HG02852 (cell line): ENCODE measurements at regions not wholly inside any gene's neighbourhood (a gene's known extent, or its start where the extent isn't known, plus 50 kb on each side); places are given as distances from the start of the nearest gene placed in this dataset.

Experiments
- ATAC-seq: cut with Tn5 transposase; IDR thresholded peaks from one replicate; pipeline ENCODE4 v1.9.1; 2021; ENCODE audit warnings: mild to moderate bottlenecking, moderate library complexity; ENCODE audit not compliant: unreplicated experiment

GRCh38 chrX:45358392-45358791 lies 157.7 kb upstream of the DIPK2B start:
- ATAC-seq, result no peak

GRCh38 chrX:45353456-45353855 lies 152.8 kb upstream of the DIPK2B start:
- no peak for ATAC-seq

- no peak for ATAC-seq
Measured at GRCh38 chrX:45352611-45353010, 151.9 kb upstream of the DIPK2B start.

GRCh38 chrX:45351478-45351877 lies 150.8 kb upstream of the DIPK2B start:
- ATAC-seq, result no peak

- no peak for ATAC-seq
Measured at GRCh38 chrX:45348296-45348695, 147.6 kb upstream of the DIPK2B start.

GRCh38 chrX:45347877-45348276 lies 147.2 kb upstream of the DIPK2B start:
- no peak for ATAC-seq

GRCh38 chrX:45344594-45344993 lies 143.9 kb upstream of the DIPK2B start:
- no peak for ATAC-seq

GRCh38 chrX:45329217-45329616 lies 128.5 kb upstream of the DIPK2B start:
- no peak for ATAC-seq

GRCh38 chrX:45324941-45325340 lies 124.3 kb upstream of the DIPK2B start:
- no peak for ATAC-seq

GRCh38 chrX:45323387-45323786 lies 122.7 kb upstream of the DIPK2B start:
- ATAC-seq, result no peak

GRCh38 chrX:45322820-45323219 lies 122.1 kb upstream of the DIPK2B start:
- no peak for ATAC-seq

GRCh38 chrX:45322382-45322781 lies 121.7 kb upstream of the DIPK2B start:
- ATAC-seq, result no peak

GRCh38 chrX:45320191-45320590 lies 119.5 kb upstream of the DIPK2B start:
- no peak for ATAC-seq

- ATAC-seq, result no peak
Measured at GRCh38 chrX:45309801-45310200, 109.1 kb upstream of the DIPK2B start.

- ATAC-seq, result no peak
Measured at GRCh38 chrX:45309096-45309495, 108.4 kb upstream of the DIPK2B start.

GRCh38 chrX:45306794-45307193 lies 106.1 kb upstream of the DIPK2B start:
- ATAC-seq, result no peak

- no peak for ATAC-seq
Measured at GRCh38 chrX:45300638-45301037, 100.0 kb upstream of the DIPK2B start.

GRCh38 chrX:45295259-45295986 lies 94.7 kb upstream of the DIPK2B start:
- no peak for ATAC-seq

GRCh38 chrX:45274576-45274975 lies 73.9 kb upstream of the DIPK2B start:
- no peak for ATAC-seq

- no peak for ATAC-seq
Measured at GRCh38 chrX:45267007-45267406, 66.3 kb upstream of the DIPK2B start.

- ATAC-seq, result no peak
Measured at GRCh38 chrX:45266456-45266855, 65.8 kb upstream of the DIPK2B start.

- no peak for ATAC-seq
Measured at GRCh38 chrX:45264865-45265264, 64.2 kb upstream of the DIPK2B start.

- ATAC-seq, result no peak
Measured at GRCh38 chrX:45261471-45261870, 60.8 kb upstream of the DIPK2B start.
